ENCODE measurements at regions not wholly inside any gene's neighbourhood (a gene's known extent, or its start where the extent isn't known, plus 50 kb on each side); places are given as distances from the start of the nearest gene placed in this dataset.

DNA sequence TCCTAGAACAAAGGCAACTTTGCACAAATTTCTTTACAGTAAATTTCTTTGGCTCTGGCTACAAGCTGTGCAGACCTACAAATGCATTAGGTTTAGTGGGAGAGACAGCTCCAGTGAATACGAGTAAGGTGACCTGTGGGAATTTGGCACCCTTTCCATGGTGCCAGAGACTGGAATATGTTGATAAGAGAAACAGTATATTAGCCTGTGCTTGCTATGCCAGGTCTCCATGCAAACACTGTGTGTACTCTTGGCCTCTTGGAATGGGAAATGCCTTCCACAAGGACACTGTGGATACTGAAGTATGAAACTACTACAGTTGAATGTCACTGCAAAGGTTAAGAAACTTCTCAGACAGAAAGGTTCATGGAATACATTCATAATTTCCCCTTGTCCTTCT is 458.5 kb downstream of the IRX1 start:
- ChIA-PET POLR2A (no interaction called here), CTCF (no interaction called here)
- no peak for DNase-seq (ENCODE audit: extremely low spot score)
- TF ChIP-seq SUZ12 (IDR thresholded peaks at IDR 0.05) = no peak
- TF ChIP-seq CTBP1 (IDR thresholded peaks at IDR 0.05; ENCODE audit: borderline replicate concordance) = no peak
- no peak for TF ChIP-seq NFRKB (IDR thresholded peaks at IDR 0.05)
- TF ChIP-seq, protein P1, sequence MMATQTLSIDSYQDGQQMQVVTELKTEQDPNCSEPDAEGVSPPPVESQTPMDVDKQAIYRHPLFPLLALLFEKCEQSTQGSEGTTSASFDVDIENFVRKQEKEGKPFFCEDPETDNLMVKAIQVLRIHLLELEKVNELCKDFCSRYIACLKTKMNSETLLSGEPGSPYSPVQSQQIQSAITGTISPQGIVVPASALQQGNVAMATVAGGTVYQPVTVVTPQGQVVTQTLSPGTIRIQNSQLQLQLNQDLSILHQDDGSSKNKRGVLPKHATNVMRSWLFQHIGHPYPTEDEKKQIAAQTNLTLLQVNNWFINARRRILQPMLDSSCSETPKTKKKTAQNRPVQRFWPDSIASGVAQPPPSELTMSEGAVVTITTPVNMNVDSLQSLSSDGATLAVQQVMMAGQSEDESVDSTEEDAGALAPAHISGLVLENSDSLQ (IDR thresholded peaks at IDR 0.05) = no peak
- TF ChIP-seq FOXK2 (IDR thresholded peaks at IDR 0.05) = no peak
- no peak for TF ChIP-seq L3MBTL2 (conservative IDR thresholded peaks at IDR 0.05)
- TF ChIP-seq FOXM1 (IDR thresholded peaks at IDR 0.05; ENCODE audit: borderline replicate concordance) = no peak
- TF ChIP-seq ELF4 (IDR thresholded peaks at IDR 0.05) = no peak
- no peak for TF ChIP-seq TARDBP (IDR thresholded peaks at IDR 0.05)
- no peak for TF ChIP-seq SP1 (IDR thresholded peaks at IDR 0.05)
- no peak for TF ChIP-seq ARNT (IDR thresholded peaks at IDR 0.05)
- TF ChIP-seq ZNF384 (IDR thresholded peaks at IDR 0.05) = no peak
- TF ChIP-seq BHLHE40 (IDR thresholded peaks at IDR 0.05; ENCODE audit: borderline replicate concordance) = no peak
- TF ChIP-seq FOXA1 (IDR thresholded peaks at IDR 0.05) = no peak
- TF ChIP-seq HDGF (IDR thresholded peaks at IDR 0.05; ENCODE audit: borderline replicate concordance) = no peak
- TF ChIP-seq LEF1 (IDR thresholded peaks at IDR 0.05; ENCODE audit: borderline replicate concordance) = no peak

DNA sequence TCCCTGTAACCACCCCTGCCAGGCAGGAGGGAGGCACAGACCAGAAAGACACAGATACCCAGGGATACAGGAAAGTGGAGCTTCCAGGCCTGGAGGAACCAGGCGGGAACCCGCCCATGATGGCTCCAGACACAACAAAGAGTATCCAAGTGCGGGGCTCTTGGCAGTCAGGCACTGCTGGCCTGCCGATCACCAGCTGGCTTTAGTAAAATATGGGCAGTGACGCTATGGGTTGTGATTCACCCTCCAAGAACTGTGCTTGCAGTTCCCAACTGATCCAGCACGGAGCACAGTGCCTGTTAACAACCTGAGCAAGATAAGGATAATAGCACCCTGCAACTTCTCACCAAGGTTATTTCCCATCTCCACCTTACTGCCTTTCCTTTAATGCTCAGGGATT is 463.3 kb downstream of the IRX1 start:
- DNase-seq (ENCODE audit: extremely low spot score) = no peak
- CTCF ChIA-PET = interaction anchor here (0.6 to 0.7 kb wide), 2 partner anchors 235 to 270 kb away, joined by 3 to 5 read pairs; no protein-coding TSS in a partner anchor
- POLR2A ChIA-PET = no interaction called here
- TF ChIP-seq SP1 (IDR thresholded peaks at IDR 0.05) = no peak
- TF ChIP-seq ELF4 (IDR thresholded peaks at IDR 0.05) = no peak
- no peak for TF ChIP-seq HDGF (IDR thresholded peaks at IDR 0.05; ENCODE audit: borderline replicate concordance)
- TF ChIP-seq, protein P1 (IDR thresholded peaks at IDR 0.05) = no peak
- no peak for TF ChIP-seq CTBP1 (IDR thresholded peaks at IDR 0.05; ENCODE audit: borderline replicate concordance)
- no peak for TF ChIP-seq LEF1 (IDR thresholded peaks at IDR 0.05; ENCODE audit: borderline replicate concordance)
- TF ChIP-seq ZNF384 (IDR thresholded peaks at IDR 0.05) = no peak
- TF ChIP-seq BHLHE40 (IDR thresholded peaks at IDR 0.05; ENCODE audit: borderline replicate concordance) = no peak
- TF ChIP-seq NFRKB (IDR thresholded peaks at IDR 0.05) = no peak
- TF ChIP-seq FOXA1 (IDR thresholded peaks at IDR 0.05) = no peak
- TF ChIP-seq FOXM1 (IDR thresholded peaks at IDR 0.05; ENCODE audit: borderline replicate concordance) = no peak
- TF ChIP-seq FOXK2 (IDR thresholded peaks at IDR 0.05) = no peak
- TF ChIP-seq L3MBTL2 (conservative IDR thresholded peaks at IDR 0.05) = no peak

DNA sequence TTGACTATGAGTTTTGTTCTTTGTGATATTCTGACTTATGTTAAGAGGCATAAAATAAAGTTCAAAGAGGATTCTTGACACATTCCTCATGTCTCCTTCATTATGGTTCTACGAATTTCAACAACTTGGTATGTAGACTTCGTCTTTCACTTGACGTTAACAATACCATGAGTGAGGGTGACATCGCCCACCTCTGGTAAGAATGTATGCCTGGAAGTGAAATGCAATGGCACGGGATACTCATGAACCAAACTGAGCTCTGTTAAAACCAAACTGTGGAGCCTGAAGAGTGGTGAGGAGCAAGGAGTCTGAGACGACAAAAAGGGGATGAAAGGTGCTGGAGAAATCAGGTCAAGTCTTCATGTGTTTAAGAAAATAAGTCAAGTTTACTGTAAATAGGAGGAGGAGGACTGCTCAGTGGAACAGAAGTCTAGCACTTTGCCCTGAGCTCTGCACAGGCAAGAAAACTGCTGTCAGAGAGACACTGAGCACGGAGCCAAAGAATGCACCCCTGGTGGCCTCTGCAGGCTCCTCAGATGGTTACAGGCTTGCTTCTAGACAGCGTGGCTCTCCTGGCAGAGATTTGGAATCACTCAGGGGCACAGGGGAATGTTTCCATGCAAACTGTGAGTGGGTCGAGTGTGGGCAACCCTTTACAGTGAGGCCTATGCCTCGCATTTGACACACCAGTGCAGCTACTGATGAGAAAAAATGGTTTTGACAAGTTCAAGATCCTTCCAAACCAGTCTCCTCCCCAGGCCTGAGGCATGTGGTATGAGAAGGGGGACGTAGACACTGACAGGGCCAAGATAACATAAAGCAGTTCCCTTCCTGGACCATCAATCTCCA is 470.1 kb downstream of the IRX1 start:
- TF ChIP-seq SUZ12 (IDR thresholded peaks at IDR 0.05) (no peak), BHLHE40 (IDR thresholded peaks at IDR 0.05; ENCODE audit: borderline replicate concordance) (no peak)
- ChIA-PET POLR2A (no interaction called here), CTCF (no interaction called here)
- DNase-seq (ENCODE audit: extremely low spot score) = no peak

DNA sequence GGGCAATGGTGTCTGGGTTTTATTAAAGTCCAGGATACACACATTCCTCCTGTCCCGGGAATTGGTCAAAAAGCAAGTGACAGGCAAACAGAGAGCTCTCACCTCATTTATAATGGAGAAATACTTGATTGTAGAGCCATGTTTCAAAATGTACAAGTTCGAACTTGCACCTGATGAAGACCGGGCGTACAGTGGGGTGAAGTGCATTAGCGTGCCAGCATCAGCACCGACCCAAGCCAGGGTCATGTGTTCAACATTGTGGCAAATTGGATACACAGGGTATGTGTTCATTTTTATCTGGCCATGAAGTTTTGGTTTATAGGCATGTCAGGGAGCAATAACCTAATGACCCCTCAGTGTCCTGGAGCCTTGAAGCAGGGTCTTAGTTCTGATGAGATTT is 472.5 kb downstream of the IRX1 start:
- POLR2A ChIA-PET = no interaction called here
- CTCF ChIA-PET = no interaction called here
- no peak for TF ChIP-seq HDGF (IDR thresholded peaks at IDR 0.05; ENCODE audit: borderline replicate concordance)
- TF ChIP-seq ZNF384 (IDR thresholded peaks at IDR 0.05) = no peak
- no peak for TF ChIP-seq FOXM1 (IDR thresholded peaks at IDR 0.05; ENCODE audit: borderline replicate concordance)
- TF ChIP-seq CTBP1 (IDR thresholded peaks at IDR 0.05; ENCODE audit: borderline replicate concordance) = no peak
- no peak for TF ChIP-seq LEF1 (IDR thresholded peaks at IDR 0.05; ENCODE audit: borderline replicate concordance)
- no peak for TF ChIP-seq L3MBTL2 (conservative IDR thresholded peaks at IDR 0.05)
- no peak for TF ChIP-seq NFRKB (IDR thresholded peaks at IDR 0.05)
- DNase-seq (ENCODE audit: extremely low spot score) = no peak

DNA sequence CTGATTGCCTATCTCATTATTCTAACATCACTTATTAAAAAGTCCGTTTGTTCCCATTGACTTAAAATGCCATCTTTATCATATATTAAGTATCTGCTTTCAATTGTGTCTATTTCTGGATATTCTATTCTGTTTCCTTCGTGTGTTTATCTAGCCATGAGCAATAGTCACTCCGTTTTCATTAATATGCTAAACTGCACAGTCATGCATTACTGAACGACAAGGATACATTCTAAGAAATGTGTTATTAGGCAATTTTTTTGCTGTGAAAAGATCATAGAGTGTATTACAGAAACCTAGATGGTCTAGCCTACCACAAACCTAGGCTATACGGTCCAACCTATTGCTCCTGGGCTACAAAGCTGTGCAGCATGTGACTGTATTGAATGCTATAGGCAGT is 482.9 kb downstream of the IRX1 start:
- ChIA-PET POLR2A (no interaction called here), CTCF (no interaction called here)
- TF ChIP-seq BHLHE40 (IDR thresholded peaks at IDR 0.05; ENCODE audit: borderline replicate concordance) (no peak), NFRKB (IDR thresholded peaks at IDR 0.05) (no peak), FOXK2 (IDR thresholded peaks at IDR 0.05) (no peak), LEF1 (IDR thresholded peaks at IDR 0.05; ENCODE audit: borderline replicate concordance) (no peak), HDGF (IDR thresholded peaks at IDR 0.05; ENCODE audit: borderline replicate concordance) (no peak), L3MBTL2 (conservative IDR thresholded peaks at IDR 0.05) (no peak), ZNF384 (IDR thresholded peaks at IDR 0.05) (no peak), CTBP1 (IDR thresholded peaks at IDR 0.05; ENCODE audit: borderline replicate concordance) (no peak), ELF4 (IDR thresholded peaks at IDR 0.05) (no peak), TARDBP (IDR thresholded peaks at IDR 0.05) (no peak), FOXA1 (IDR thresholded peaks at IDR 0.05) (no peak), ARNT (IDR thresholded peaks at IDR 0.05) (no peak), SUZ12 (IDR thresholded peaks at IDR 0.05) (no peak), FOXM1 (IDR thresholded peaks at IDR 0.05; ENCODE audit: borderline replicate concordance) (no peak), SP1 (IDR thresholded peaks at IDR 0.05) (no peak)
- TF ChIP-seq, protein P1 (IDR thresholded peaks at IDR 0.05) = no peak
- no peak for DNase-seq (ENCODE audit: extremely low spot score)

DNA sequence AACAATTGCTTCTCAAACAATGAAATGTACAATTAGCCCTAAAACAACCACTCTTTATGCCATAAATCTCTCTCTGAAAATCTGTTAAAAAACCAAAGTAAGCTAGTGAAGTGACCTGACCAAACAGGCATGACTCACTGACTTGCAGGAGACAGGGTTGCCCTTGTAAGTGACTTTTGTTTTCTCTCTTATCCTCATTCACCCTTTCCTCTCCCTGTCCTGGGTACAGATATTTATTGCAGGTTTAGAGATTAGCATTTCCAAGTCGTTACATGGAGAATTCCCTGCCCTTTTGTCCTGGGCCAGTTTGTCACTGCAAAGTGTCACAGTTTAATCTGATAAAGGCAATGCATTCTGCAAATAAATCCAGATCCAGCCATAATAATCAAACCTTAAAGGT is 484.2 kb downstream of the IRX1 start:
- TF ChIP-seq L3MBTL2 (conservative IDR thresholded peaks at IDR 0.05) (no peak), LEF1 (IDR thresholded peaks at IDR 0.05; ENCODE audit: borderline replicate concordance) (no peak), CTBP1 (IDR thresholded peaks at IDR 0.05; ENCODE audit: borderline replicate concordance) (no peak), FOXK2 (IDR thresholded peaks at IDR 0.05) (no peak), FOXA1 (IDR thresholded peaks at IDR 0.05) (no peak), BHLHE40 (IDR thresholded peaks at IDR 0.05; ENCODE audit: borderline replicate concordance) (no peak), FOXM1 (IDR thresholded peaks at IDR 0.05; ENCODE audit: borderline replicate concordance) (no peak), SUZ12 (IDR thresholded peaks at IDR 0.05) (no peak), TARDBP (IDR thresholded peaks at IDR 0.05) (no peak)
- CTCF ChIA-PET = no interaction called here
- POLR2A ChIA-PET = no interaction called here
- no peak for DNase-seq (ENCODE audit: extremely low spot score)

Measured in HEK293T (cell line).